Type B pancreatic cell (in vitro differentiated cells): ENCODE measurements at regions not wholly inside any gene's neighbourhood (a gene's known extent, or its start where the extent isn't known, plus 50 kb on each side); places are given as distances from the start of the nearest gene placed in this dataset.
A peak's percentile ranks its signal among the peaks of the same experiment; 100 is the strongest.

Experiments used
- DNase-seq: peaks from one replicate; pipeline ENCODE4 v3.0.0; 2021; ENCODE audit warnings: mixed read lengths; ENCODE audit not compliant: unreplicated experiment; ENCODE audit errors: extremely low spot score
- H3K27ac Mint-ChIP-seq: 2 replicates; pipeline ENCODE4 v1.8.0; 2021; ENCODE audit warnings: mild to moderate bottlenecking, mixed read lengths
- H3K27me3 Mint-ChIP-seq: 2 replicates; pipeline ENCODE4 v1.8.0; 2021; ENCODE audit warnings: mixed read lengths
- H3K36me3 Mint-ChIP-seq: 2 replicates; pipeline ENCODE4 v1.8.0; 2021; ENCODE audit warnings: mixed read lengths
- H3K4me1 Mint-ChIP-seq: one replicate; pipeline ENCODE4 v1.8.0; 2021; ENCODE audit warnings: mixed read lengths; ENCODE audit not compliant: unreplicated experiment
- H3K4me3 Mint-ChIP-seq: 2 replicates; pipeline ENCODE4 v1.8.0; 2021; ENCODE audit warnings: mild to moderate bottlenecking, mixed read lengths
- H3K9me3 Mint-ChIP-seq: 2 replicates; pipeline ENCODE4 v1.8.0; 2021; ENCODE audit warnings: mixed read lengths
- CTCF ChIP-seq: fragments of 200-600 bp; sonication (generic); conservative IDR thresholded peaks from 2 replicates; pipeline ENCODE4 v1.5.0; 2021; ENCODE audit warnings: antibody characterized with exemption, mild to moderate bottlenecking

GRCh38 chr1:213687832-213688231 is 299.9 kb upstream of the PROX1 start:
- peak overlapping the region; percentile 32 for H3K4me3 Mint-ChIP-seq
- H3K36me3 Mint-ChIP-seq, result no peaks in the 10 kb centered on the region
- H3K4me1 Mint-ChIP-seq, result peaks cover 34% of the 10 kb centered on the region
- peak overlapping the region; percentile 22 for H3K27ac Mint-ChIP-seq
- no peak for DNase-seq
- H3K27me3 Mint-ChIP-seq, result peaks cover 4% of the 10 kb centered on the region
- H3K9me3 Mint-ChIP-seq, result peaks cover 9% of the 10 kb centered on the region
- no peak for TF ChIP-seq CTCF

GRCh38 chr1:213688655-213689054 is 299.1 kb upstream of the PROX1 start:
- peak overlapping the region; percentile 32 for H3K4me3 Mint-ChIP-seq
- H3K27ac Mint-ChIP-seq, result peak overlapping the region; percentile 22
- no peak for DNase-seq
- peaks cover 34% of the 10 kb centered on the region for H3K4me1 Mint-ChIP-seq
- H3K36me3 Mint-ChIP-seq, result no peaks in the 10 kb centered on the region
- H3K27me3 Mint-ChIP-seq, result peaks cover 4% of the 10 kb centered on the region
- no peak for TF ChIP-seq CTCF
- peaks cover 9% of the 10 kb centered on the region for H3K9me3 Mint-ChIP-seq

DNA sequence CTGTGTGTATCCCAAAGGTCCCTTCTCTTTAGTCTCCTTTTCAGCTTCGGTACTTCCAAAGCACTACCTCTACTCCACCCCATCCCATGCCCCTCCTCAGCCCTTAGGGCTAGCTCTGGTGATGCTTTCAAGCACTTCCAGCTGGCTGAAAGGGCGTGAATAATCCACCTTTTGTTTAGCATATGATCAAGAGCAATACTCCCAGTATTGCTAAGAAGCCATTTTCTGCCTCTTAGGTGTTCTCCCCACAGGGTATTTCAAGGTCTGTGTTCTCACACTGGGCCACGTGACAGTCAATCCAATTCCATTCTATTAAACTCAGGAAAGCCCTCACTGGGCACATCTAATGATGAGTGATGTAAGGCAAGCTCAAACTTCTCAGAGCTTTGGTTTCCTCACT is 298.5 kb upstream of the PROX1 start:
- H3K27ac Mint-ChIP-seq, result no peak overlapping the region
- no peak for DNase-seq

GRCh38 chr1:213690341-213690917 is 297.3 kb upstream of the PROX1 start:
- DNase-seq, result no peak
- Mint-ChIP-seq H3K36me3 (no peaks in the 10 kb centered on the region), H3K9me3 (peaks cover 9% of the 10 kb centered on the region), H3K4me3 (no peak overlapping the region), H3K27me3 (peaks cover 9% of the 10 kb centered on the region), H3K27ac (no peak overlapping the region), H3K4me1 (peaks cover 34% of the 10 kb centered on the region)
- TF ChIP-seq CTCF, result no peak

More for the DNA sequence above, 298.5 kb upstream of the PROX1 start:
- Mint-ChIP-seq H3K27me3 (peaks cover 4% of the 10 kb centered on the region), H3K4me1 (peaks cover 34% of the 10 kb centered on the region), H3K36me3 (no peaks in the 10 kb centered on the region), H3K4me3 (no peak overlapping the region), H3K9me3 (peaks cover 9% of the 10 kb centered on the region)
- TF ChIP-seq CTCF, result no peak

DNA sequence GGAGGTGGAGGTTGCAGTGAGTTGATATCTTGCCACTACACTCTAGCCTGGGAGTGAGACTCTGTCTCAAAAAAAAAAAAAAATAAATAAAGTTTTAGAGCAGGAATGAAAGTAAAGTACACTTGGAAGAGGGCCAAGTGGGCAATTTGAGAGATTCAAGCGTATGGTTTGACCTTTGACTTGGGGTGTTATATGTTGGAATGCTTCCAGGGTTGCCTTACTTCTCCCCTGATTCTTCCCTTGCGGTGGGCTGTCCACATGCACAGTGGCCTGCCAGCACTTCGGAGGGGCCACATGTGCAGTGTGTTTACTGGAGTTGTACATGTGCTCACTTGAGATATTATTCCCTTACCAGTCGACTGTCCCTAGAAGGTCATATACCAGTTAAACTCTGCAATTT is 295.5 kb upstream of the PROX1 start:
- Mint-ChIP-seq H3K27me3 (peaks cover 9% of the 10 kb centered on the region), H3K36me3 (no peaks in the 10 kb centered on the region), H3K9me3 (peaks cover 9% of the 10 kb centered on the region), H3K4me3 (no peak overlapping the region), H3K4me1 (peaks cover 29% of the 10 kb centered on the region), H3K27ac (no peak overlapping the region)
- DNase-seq, result no peak
- TF ChIP-seq CTCF, result no peak

DNA sequence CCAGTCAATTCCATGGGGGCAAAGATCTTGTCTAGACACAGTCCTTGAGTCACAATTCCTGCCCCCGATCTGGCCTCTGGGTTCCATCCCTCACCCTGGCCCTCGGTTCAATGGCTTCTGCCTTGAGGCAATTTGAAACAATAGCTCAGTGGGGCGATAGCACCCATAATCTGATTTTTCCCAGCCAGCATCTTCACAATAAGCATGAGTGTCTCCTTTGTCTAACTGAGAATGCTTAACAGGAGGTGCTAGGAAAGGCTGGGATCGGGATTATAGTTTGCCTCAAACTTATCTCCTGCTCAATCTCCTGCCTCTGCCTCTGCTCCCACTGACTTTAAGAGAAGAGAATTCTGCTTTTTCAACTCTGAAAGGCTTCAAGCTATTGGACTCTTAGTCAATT is 293.9 kb upstream of the PROX1 start:
- H3K36me3 Mint-ChIP-seq, result no peaks in the 10 kb centered on the region
- no peak overlapping the region for H3K27ac Mint-ChIP-seq
- H3K4me1 Mint-ChIP-seq, result peaks cover 18% of the 10 kb centered on the region
- no peaks in the 10 kb centered on the region for H3K9me3 Mint-ChIP-seq
- no peak overlapping the region for H3K4me3 Mint-ChIP-seq
- DNase-seq, result no peak
- TF ChIP-seq CTCF, result no peak
- H3K27me3 Mint-ChIP-seq, result peaks cover 9% of the 10 kb centered on the region
